CD4-positive, alpha-beta T cell treated with Interleukin-21 for 1 hour (primary cell): ENCODE measurements at regions not wholly inside any gene's neighbourhood (a gene's known extent, or its start where the extent isn't known, plus 50 kb on each side); places are given as distances from the start of the nearest gene placed in this dataset.
"Not testable (repeated sequence)": the region's sequence is repeated elsewhere in the genome, so short reads cannot be mapped to it uniquely, and the experiment has no call there.

Experiments used
- DNase-seq: peaks from one replicate; pipeline ENCODE4 v3.0.0-alpha.2; 2020

DNA sequence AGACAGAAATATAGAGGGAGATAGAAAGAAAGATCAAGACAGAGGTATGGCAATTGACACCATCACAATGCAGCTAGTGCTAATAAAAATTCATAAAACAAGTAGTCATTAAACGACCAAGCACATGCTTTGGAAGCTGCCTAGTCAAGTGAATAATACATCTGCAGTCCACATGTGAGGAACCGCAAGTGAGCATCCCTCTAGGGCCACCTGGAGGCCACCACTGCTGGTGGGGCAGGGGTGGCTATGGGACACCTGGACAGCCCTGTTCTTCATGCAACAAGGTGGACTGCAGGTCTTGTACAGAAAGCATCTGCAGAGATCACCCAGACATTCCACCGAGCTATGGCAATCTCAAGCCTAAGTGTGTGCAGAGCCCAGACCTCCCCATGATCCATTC is 451.1 kb upstream of the PFKP start:
- no peak for DNase-seq

DNA sequence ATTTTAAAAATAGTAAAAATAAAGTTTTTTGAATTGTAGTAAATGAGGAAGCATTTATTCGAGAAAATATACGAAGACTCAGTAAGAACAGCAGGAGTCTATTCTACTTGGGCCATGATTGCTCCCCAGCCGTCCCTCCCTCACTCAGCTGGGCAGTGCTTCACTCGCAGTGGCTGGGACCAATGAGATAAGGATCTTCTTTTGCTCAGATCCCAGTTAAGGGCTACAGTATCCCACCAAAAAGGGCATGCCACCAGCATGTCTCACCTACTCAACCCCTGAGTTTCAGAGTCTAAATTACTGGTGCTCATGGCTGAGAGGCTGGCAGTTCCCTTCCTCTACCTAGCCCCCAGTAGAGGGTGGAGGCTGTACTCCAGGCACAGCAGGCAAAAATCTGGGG is 455.7 kb upstream of the PFKP start:
- no peak for DNase-seq

DNA sequence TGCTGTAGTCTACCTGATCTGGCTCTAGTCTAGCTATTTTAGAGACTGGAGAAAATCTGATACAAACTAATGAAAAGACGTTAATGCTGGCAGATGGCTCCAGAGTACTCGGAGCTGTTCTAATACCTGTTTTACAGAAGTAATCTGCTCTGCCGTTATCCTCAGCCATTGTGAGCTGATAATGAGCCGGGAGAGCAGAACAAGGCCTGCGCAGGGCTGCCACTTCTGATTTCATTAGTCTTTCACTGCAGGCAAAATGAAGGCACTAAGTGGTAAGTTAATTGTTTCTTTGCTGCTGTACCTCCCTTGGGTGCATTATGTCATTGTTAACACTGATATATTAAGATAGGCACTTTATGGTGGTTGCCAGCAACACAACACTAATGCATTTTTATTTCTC is 456.4 kb upstream of the PFKP start:
- DNase-seq: no peak

DNA sequence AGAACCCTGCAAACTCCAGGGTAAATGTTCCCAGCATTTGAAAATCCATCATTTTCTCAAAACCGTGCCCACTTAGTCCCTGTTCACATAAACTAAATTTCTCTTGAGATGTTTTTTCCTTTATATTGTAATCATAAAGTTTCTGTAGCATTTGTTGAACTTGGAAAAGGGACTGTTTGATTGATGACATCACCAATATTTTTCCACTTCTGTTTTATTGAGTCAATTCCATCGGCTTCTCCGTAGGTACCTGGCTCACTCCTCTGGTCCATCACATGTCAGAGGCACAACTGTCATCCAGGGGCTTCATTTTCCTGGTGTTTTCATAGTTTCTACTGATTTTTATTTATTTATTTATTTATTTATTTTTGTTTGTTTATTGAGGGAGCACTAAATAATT is 462.5 kb upstream of the PFKP start:
- no peak for DNase-seq

DNA sequence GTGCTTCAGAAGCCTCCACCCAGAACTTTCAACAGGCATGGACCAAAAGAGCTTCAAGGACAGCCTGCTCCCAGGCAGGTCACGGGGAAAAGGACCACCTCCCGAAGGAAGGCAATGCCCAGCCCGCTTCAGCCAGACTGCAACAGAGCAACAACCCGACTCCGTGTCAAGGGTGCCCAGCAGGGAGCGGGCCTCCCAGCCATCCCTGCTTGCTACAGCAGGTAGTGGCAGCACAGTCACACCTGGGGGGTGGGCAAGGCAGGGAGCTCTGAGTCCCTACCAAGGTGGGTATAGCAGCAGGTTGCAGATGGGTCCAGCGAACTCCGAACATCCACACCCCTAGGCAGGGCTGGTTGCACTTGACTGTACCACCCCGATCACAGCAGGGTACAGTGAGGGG is 467.8 kb upstream of the PFKP start:
- no peak for DNase-seq

DNA sequence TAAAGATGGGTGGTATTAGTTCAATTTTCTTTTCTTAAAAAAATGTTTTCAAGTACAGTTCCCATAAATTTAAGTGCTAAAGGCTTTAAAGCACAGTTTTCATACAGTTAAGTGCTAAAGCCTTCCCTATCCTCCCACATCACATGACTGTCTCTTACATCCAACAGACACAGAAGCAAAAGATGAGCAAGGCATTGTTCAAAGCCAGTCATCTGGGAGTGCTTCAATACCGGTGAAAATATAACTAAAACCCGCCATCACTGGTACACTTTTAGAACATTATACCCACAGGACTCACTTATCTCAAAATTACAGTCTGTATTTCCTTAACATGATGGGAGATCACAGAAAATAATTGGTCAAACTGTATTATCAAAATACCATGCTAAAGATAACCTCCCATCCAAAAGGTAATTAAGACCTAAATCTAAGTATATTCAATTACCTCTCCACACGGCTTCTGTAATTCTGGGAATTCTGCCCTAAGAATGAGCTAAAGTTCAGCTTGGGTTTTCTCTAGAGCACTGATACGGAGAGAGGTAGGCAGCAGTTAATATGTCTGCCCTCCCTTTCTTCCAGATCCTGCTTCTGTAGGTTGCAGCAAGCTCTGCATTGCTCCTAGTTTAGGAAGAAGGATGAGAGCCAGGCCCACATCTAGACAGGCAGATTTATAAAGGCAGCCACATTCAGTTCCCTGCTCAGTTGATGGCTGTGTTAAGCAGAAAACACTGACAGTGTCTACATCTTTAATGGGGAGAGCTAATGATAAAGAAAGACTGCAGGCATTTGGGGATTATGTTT is 474.8 kb upstream of the PFKP start:
- DNase-seq: no peak

DNA sequence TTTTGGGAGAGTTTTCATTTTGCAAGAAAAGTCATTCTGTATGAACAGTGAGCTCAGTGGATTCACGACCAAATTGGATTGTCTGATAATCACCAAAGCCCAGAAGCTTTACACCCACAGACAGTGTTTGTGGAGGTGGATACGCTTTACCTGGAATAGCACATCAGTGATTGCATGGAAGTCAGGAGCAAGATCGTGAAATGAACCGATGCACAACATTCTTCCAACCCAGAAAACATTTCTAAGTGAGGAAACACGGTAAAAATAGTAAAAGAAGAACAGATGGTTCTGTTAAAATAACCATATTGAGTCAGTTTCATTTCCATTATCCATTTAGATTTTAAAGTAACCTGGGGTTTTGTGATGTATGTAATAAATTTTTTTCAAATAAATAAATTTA is 478.2 kb upstream of the PFKP start:
- DNase-seq: no peak

DNA sequence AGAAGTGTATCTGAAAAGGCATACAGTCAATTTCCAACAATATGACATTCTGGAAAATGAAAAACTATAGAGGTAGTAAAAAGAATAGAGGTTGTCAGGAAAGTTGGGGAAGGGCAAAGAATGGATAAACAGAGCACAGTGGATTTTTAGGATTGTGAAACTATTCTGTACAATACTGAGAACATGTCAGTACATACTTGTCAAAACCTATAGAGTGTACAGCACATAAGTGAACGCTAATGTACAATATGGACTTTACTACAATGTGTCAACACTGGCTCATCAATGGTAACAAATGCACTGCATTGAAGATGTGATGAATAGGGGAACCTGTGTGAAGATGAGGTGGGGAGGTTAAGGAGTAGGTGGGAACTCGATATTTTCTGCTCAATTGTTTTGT is 483.0 kb upstream of the PFKP start:
- no peak for DNase-seq

DNA sequence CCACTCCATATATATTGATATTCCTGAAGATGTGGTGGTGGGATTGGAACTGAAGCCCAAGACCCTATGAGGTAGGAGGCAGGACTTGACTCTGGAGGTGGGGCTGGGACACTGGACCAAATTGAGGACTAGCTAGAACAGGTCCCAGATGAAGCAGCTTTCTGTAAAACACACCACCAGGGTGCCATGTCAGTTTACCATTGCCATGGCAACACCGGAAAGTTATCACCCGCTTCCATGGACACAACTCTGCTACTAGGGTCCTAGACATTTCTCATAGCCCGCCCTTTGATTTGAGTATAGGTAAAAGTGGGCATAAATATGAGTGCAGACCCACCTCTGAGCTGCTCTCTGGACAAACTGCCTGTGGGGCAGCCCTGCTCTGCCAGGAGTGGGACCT is 490.5 kb upstream of the PFKP start:
- no peak for DNase-seq

DNA sequence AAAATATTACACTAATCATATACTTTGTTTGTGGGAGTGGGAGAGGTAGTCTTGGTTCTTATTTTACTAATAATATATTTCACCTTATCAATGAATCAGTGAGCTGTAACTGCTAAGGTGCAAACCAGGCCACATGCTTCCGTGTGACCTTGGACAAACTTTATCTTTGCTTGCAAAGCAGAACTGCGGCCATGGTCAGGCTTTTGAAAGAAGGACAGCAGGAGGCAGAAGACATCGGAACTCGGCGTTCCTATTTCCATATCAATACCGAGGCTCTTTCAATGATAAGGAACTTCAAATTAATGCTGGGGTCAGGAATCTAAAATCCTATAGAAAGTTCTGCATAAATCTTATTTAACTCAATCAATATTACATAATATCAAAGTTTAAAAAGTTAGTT is 491.9 kb upstream of the PFKP start:
- no peak for DNase-seq

DNA sequence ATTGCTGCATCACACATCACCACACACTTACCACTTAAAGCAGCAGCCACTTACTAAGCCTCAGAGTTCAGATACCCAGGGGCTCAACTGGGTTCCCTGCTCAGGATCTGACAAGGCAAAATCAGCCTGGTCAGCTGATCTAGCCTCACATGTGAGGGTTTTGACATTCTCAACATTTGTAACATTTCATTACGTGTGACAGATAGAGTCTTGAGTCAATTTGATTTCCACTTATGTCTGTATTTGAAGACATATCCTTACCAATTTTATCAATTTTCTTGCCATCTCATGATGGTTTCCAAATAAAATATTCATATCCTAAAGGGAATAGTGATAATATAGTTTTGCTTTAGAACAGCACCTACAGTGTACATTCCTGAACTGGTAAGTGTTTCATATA is 494.7 kb upstream of the PFKP start:
- DNase-seq: no peak

DNA sequence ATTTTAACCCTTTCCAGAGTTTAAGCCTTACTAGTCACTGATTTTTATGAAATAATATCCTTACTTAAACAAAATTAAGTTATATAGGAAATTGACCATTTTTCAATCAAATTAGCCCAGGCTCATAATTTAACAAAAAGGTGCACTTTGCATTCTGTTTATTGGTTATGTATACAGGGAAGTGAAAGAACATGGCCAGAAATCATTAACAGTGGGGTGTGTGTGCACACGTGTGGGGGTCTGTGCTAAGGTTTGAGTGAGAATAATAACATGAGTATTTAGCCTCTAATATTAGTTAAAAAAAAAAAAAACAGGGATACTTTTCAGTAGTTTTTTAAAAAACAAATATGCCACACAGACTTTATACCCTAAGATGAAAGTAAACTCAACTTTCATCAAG is 510.5 kb upstream of the PFKP start:
- DNase-seq: no peak

DNA sequence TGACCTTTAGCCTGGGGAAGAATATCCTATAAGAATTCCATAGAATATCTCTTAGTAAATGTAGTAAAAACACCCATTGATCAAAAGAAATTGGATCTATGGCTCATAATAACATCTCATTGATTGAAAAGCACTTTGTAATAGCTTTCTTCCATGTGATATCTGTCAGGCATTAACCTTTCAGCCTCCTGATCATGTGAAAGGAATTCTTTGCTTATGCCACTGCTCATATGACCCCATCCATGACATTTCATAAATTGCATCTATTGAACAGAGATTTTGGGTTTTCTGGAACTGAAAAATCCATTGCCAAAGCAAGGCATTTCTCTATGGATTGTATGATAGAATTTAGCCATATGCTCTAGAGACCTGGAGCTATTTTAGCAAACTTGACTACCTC is 519.3 kb upstream of the PFKP start:
- DNase-seq: no peak

DNA sequence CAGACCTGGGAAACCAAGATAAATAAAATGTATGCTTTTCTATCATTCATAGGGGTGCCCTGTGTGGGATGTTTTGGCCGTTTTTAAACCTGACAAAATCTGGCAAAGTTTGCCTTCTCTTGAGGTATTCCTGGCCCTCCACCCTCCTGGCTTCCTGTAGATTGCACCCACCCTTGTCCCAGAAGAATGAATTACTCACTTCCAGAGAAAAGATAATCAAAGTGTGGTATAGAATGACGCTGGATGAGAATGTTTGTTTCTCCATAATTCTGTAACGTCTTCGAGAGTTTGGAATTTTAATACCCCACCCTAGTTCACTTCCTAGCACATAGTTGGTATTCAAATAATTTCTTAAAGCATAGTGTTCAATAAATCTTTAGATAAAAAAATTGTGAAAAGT is 519.7 kb upstream of the PFKP start:
- DNase-seq: no peak

DNA sequence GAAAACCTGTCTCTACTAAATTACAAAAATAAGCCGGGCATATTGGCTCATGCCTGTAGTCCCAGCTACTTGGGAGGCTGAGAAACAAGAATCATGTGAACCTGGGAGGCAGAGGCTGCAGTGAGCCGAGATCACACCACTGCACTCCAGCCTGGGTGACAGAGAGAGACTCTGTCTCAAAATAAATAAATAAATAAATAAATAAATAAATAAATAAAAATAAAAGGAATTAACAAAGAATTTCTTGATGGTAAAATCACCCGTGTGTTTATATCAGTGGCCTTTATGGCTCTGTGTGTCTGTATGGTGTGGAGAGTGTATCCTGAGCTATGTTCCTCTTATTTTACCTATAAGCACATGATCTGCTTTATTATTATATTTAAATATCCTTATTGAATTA is 520.5 kb upstream of the PFKP start:
- DNase-seq: not testable (repeated sequence)

DNA sequence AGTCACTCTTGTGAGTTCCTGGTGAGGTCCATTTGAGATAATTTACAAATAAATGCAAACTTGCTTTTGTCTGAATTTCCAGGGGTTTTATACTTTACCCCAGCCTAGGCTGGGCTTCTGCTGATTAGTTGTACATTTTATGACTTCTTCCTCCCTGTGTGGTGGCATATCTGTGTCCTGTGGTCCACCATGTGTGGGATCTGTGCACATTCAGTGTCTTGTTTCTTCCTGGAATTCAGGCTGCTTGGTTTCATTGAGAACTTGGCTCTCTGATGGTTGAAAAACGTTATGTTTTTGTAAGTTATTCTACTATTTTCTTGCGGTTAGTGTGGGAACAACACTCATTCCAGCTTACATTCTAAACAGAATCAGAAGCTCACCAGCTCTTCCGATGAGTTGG is 523.4 kb upstream of the PFKP start:
- no peak for DNase-seq

DNA sequence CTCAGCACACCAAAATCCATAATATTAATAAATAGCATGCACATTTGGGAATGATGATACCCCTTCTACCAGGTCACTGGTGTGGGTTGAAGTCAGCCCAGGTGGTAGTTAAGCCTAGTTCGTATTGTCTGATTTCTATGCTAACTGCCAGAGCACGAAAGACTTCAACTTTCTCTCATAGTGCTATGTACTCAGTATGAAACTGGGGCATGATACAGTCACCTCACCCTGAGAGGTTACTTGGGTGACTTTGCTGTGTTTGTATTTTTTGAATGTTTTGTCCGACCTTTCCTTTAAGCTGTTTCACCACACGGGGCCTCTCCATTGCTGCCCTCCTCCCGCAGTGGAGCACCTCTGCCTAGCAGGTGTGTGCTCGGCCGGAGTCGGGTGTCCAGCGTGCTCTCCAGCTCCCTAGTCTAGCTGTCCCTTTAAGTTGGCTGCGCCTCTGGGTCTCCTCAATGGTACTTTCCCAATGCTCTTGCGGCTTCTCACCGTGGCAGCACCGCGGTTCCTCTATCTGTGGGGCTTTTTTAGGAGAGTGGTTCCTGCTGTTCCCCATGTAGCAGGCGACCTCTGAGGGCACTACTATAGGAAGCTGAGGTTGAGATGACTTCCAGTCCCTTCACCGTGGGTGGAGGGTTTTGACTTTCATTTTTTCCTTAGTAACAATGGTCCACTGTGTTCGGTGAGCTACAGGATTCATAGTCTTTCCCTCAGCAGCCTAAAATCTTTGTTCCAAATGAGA is 524.0 kb upstream of the PFKP start:
- no peak for DNase-seq

DNA sequence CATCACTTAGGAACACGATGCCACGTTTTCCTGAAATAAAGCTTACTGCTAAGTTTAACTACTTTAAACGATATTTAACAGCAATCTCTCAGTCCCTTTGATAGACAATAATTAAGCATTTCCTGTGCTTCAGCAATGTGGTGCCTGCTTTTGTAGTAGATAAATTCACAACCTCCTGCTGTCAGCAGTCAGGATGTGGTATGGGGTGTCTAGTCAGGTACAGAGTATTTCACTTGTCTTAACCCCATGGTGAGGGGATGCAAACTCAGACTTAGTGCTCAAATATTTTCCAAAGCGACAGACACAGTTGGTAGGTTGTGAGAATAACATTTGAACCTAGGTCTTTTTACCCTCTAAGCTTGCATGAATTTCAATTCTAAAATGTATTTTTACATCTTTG is 526.2 kb upstream of the PFKP start:
- DNase-seq: no peak

DNA sequence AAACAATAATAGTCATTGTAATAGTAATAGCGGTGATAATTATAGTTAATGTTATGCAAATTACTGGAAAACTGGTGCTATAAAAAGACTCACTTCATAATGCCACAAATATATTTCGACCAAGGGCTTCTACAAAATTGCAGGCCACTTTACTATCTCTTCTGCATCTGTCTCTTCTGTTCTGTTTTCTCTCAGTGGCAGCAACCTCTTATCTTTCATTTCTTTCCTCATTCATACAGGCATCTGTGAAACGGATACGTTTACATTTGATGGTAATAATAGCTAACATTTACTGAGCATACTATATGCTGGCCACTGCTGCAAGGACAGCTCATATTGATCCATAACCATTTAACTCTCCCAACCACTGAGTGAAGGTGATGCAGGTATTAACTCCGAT is 537.4 kb upstream of the PFKP start:
- DNase-seq: no peak

DNA sequence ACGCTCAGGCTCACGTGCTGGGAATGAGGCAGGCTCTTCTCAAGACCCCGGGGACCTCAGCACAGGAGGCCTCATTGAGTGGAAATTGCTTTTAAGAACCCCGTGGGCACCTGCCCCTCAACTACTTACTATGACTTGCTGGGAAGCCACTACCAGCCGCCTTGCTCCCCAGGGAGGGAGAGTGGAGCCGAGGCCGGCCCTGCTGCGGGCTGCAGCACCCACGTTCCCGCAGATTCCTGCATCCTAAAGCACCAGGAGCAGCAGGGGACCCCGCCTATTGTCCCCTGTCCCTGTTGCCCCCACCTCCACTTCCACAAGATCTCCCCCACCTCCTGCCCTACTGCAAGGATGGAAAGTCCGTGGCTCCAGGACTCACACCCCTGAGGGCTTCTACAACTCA is 541.6 kb upstream of the PFKP start:
- DNase-seq: no peak

DNA sequence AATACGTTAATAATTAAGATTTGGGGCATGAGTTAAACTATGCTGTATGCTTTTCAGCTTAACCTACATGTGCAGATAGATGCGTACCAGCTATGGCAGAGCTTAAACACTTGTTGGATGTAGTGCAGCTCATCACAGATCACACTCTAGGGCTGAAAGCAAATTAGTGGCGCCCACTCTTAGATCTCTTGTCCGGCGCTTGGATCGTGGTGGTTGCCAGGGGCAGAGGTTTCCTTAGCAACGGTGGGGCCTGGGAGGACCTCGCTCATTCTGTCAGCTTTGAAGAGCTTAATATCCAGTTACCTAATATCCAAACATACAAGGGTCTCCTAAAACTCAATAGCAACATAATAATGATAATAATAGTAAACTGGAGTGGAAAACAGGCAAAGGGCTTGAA is 548.2 kb upstream of the PFKP start:
- no peak for DNase-seq

DNA sequence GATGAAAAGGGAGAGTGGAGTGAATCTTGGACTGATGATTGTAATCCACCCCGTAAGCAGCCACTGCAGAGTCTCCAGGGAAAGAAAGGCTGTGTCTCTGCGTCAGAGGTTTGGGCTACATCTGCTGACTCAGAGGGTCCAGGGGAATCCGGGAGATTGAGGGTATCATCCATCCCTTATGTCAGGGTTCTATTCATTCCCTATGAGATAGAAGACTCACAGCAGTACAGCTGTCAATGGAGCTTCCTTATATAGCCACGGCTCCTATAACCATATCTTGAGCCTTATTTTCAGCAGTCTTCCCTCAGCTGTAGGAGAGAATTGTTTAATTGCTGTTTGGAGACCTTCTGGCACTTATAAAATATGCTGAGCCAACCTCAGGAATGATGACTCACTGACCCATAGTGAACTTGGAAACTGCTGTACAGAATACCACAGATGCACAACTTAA is 558.2 kb upstream of the PFKP start:
- no peak for DNase-seq

DNA sequence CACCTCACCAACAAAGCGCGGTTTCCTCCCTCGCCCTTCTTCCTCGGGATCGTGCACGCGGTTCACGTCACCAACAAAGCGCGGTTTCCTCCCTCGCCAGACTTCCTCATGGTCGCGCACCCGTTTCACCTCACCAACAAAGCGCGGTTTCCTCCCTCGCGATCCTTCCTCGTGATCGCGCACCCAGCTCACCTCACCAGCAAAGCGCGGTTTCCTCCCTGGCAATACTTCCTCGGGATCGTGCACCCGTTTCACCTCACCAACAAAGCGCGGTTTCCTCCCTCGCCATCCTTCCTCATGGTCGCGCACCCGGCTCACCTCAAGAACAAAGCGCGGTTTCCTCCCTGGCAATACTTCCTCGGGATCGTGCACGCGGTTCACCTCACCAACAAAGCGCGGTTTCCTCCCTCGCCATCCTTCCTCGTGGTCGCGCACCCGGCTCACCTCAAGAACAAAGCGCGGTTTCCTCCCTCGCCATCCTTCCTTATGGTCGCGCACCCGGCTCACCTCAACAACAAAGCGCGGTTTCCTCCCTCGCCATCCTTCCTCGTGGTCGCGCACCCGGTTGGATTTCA is 565.9 kb upstream of the PFKP start:
- DNase-seq: not testable (repeated sequence)

DNA sequence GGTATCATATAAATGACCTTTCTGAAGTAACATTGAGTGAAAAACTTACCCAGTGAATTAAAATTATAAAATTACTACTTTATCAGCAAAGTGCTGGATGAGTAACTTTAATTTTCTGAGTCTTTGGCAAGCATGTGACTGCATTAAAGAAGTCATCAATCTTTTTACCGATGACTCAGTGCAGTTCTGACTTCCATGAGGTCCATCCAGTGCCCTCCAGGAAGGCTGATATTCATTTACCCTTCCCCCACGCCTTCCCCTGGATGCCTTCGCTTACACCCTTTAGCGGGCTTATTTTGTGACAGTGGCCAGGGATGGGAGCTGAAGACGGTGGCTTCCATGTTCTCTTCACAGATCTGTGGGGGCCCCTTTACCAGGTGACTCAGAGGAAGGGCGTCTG is 572.9 kb upstream of the PFKP start:
- DNase-seq: no peak
